ENCODE measurements at regions not wholly inside any gene's neighbourhood (a gene's known extent, or its start where the extent isn't known, plus 50 kb on each side); places are given as distances from the start of the nearest gene placed in this dataset.

DNA sequence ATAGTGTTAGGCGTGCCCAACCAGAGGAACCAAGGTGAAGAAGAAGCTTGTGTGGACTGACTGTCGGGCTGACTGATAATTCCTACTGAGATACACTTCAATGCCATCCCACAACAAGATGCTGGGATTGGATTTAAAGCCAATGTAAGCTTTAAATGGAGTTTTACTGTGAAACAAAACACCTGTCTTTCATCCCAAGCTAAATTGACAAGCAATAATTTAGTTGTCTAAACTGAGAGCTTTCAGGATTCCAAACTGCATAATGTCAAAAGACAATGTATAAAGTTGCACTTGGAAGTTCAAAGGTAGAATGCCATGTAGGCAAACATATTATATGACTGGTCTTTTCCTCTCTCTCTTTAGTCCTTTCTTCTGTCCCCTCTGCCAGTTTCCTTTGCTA, 1025.3 kb upstream of the FANCL start:
- ChIA-PET POLR2A (ENCODE audit: partially characterized antibody) (no interaction called here), CTCF (ENCODE audit: partially characterized antibody) (interaction anchor here (1.2 kb wide), 1 partner anchor 9 kb away, joined by 9 read pairs; no protein-coding TSS in a partner anchor)
- H4K8ac ChIP-seq (ENCODE audit: extremely low read depth, insufficient read depth, low read length): no peak overlapping the region
- H3K36me3 ChIP-seq (ENCODE audit: control insufficient read depth in 2 of 4, insufficient read depth in 4 of 4, low read length in 3 of 4): no peaks in the 10 kb centered on the region
- no peak overlapping the region for H3K23ac ChIP-seq (ENCODE audit: insufficient read length)
- H3K9me3 ChIP-seq (ENCODE audit: insufficient read depth in 2 of 2, low read depth in 1 of 2, low read length in 1 of 2): no peaks in the 10 kb centered on the region
- 90% methylated on average over 2 of the region's 2 CpGs; no CpG with 5 or more reads in 1 of the 2 experiments for WGBS, 2 experiments (ENCODE audit: extremely low coverage in 1 of 2, insufficient coverage in 1 of 2, insufficient read length in 1 of 2, insufficient replicate concordance in 2 of 2, low coverage in 1 of 2, low lambda C conversion rate in 2 of 2, missing lambda C conversion rate in 1 of 2)
- H3K27me3 ChIP-seq (replicated peaks in 1 of 4; ENCODE audit: control insufficient read depth in 3 of 4, extremely low read depth in 1 of 4, insufficient read depth in 3 of 4, low read length in 3 of 4): no peaks in the 10 kb centered on the region
- H3K27ac ChIP-seq (ENCODE audit: low read depth, low read length): no peak overlapping the region
- no peak overlapping the region for H2BK20ac ChIP-seq (ENCODE audit: low read length)
- no peaks in the 10 kb centered on the region for H3K23me2 ChIP-seq (ENCODE audit: low read depth, low read length)
- H2AFZ ChIP-seq (ENCODE audit: low read length): no peak overlapping the region
- FAIRE-seq (no peak), DNase-seq (ENCODE audit: low read depth in 1 of 2, low spot score in 2 of 2) (no peak)
- no peak overlapping the region for H4K5ac ChIP-seq (ENCODE audit: insufficient read length, low read depth, low read length)
- no peak overlapping the region for H2BK15ac ChIP-seq (ENCODE audit: low read length)
- no peak overlapping the region for H3K4ac ChIP-seq (replicated peaks; ENCODE audit: insufficient read length, low read depth, low read length)
- H3K4me1 ChIP-seq (replicated peaks in 1 of 4; ENCODE audit: control insufficient read depth in 3 of 4, insufficient read depth in 4 of 4, low read length in 3 of 4): peaks cover 0 to 5% (median 0%) of the 10 kb centered on the region in 4 experiments; a peak in 1 of 7 replicates
- no peaks in the 10 kb centered on the region for H3K79me2 ChIP-seq (ENCODE audit: control insufficient read depth in 1 of 2, insufficient read depth in 2 of 2, low read length in 2 of 2)
- H3K4me2 ChIP-seq (ENCODE audit: insufficient read depth in 1 of 2, low read depth in 2 of 2, low read length in 2 of 2): no peak overlapping the region; a peak in 1 of 4 replicates
- no peak overlapping the region for H3K4me3 ChIP-seq (ENCODE audit: extremely low read depth in 1 of 4, insufficient read depth in 2 of 4, low read depth in 3 of 4, low read length in 4 of 4)
- H3K18ac ChIP-seq (ENCODE audit: extremely low read depth, low read length): no peak overlapping the region
- H3K79me1 ChIP-seq (ENCODE audit: low read depth, low read length): no peaks in the 10 kb centered on the region
- H3K56ac ChIP-seq (replicated peaks; ENCODE audit: insufficient read length, low read depth, low read length): no peak overlapping the region
- no peak for TF ChIP-seq POU5F1 (IDR thresholded peaks at IDR 0.05; ENCODE audit: low read depth, low read length)
- no peak for TF ChIP-seq RFX5 (IDR thresholded peaks at IDR 0.05; ENCODE audit: borderline replicate concordance, low read depth, low read length)
- TF ChIP-seq CTCF (IDR thresholded peaks at IDR 0.05; ENCODE audit: control extremely low read depth in 1 of 3, insufficient read depth in 1 of 3, low read depth in 1 of 3, low read length in 3 of 3): no peak
- H2BK120ac ChIP-seq (replicated peaks; ENCODE audit: low read depth, low read length): no peak overlapping the region
- no peak overlapping the region for H2AK5ac ChIP-seq (ENCODE audit: low read depth, low read length)
- no peak overlapping the region for H2BK12ac ChIP-seq (ENCODE audit: low read depth, low read length)
- H4K20me1 ChIP-seq (replicated peaks in 1 of 2; ENCODE audit: control insufficient read depth in 1 of 2, insufficient read depth in 2 of 2, low read length in 2 of 2): no peaks in the 10 kb centered on the region
- no peak overlapping the region for H3K14ac ChIP-seq (ENCODE audit: insufficient read length)
- H4K91ac ChIP-seq (replicated peaks; ENCODE audit: insufficient read length, low read length): no peak overlapping the region
- no peak overlapping the region for H2BK5ac ChIP-seq (ENCODE audit: low read depth, low read length)
- H3K9ac ChIP-seq (replicated peaks in 1 of 4; ENCODE audit: extremely low read depth in 1 of 4, low read depth in 3 of 4, low read length in 3 of 4): no peak overlapping the region
